H9 (cell line): ENCODE measurements at regions not wholly inside any gene's neighbourhood (a gene's known extent, or its start where the extent isn't known, plus 50 kb on each side); places are given as distances from the start of the nearest gene placed in this dataset.

Experiments
- DNase-seq: peaks from one replicate; pipeline ENCODE4 v3.0.0-alpha.2; 2017
- H2AFZ ChIP-seq: one replicate; pipeline ENCODE4 v1.6.1; 2013; ENCODE audit warnings: mild to moderate bottlenecking, low read length, control low read depth, moderate library complexity
- H2AK5ac ChIP-seq: 2 replicates; pipeline ENCODE4 v1.6.1; 2013; ENCODE audit warnings: low read length, control low read depth, mixed read lengths; ENCODE audit not compliant: insufficient read length
- H2BK120ac ChIP-seq: one replicate; pipeline ENCODE4 v1.6.1; 2013; ENCODE audit warnings: low read depth, mild to moderate bottlenecking, low read length, control low read depth, inconsistent platforms; ENCODE audit not compliant: poor library complexity, severe bottlenecking
- H2BK12ac ChIP-seq: 2 replicates; pipeline ENCODE4 v1.6.1; 2013; ENCODE audit warnings: low read length, control low read depth, mixed read lengths, low read depth; ENCODE audit not compliant: insufficient read length
- H2BK15ac ChIP-seq: 2 replicates; pipeline ENCODE4 v1.6.1; 2013; ENCODE audit warnings: low read depth, low read length, control low read depth
- H2BK20ac ChIP-seq: one replicate; pipeline ENCODE4 v1.6.1; 2013; ENCODE audit warnings: low read depth, mild to moderate bottlenecking, low read length, control low read depth, inconsistent platforms; ENCODE audit not compliant: poor library complexity, severe bottlenecking
- H2BK5ac ChIP-seq: 2 replicates; pipeline ENCODE4 v1.6.1; 2013; ENCODE audit warnings: low read length, control low read depth, mixed read lengths; ENCODE audit not compliant: insufficient read length
- H3K14ac ChIP-seq: 2 replicates; pipeline ENCODE4 v1.6.1; 2013; ENCODE audit warnings: low read length, control low read depth; ENCODE audit not compliant: insufficient read depth
- H3K18ac ChIP-seq: 2 replicates; pipeline ENCODE4 v1.6.1; 2013; ENCODE audit warnings: low read depth, mild to moderate bottlenecking, mixed read lengths, low read length, control low read depth; ENCODE audit not compliant: insufficient read length
- H3K23ac ChIP-seq: 2 replicates; pipeline ENCODE4 v1.6.1; 2013; ENCODE audit warnings: low read length, control low read depth, mixed read lengths, low read depth; ENCODE audit not compliant: insufficient read length
- H3K23me2 ChIP-seq: 2 replicates; pipeline ENCODE4 v1.6.1; 2013; ENCODE audit warnings: low read depth, mild to moderate bottlenecking, mixed read lengths, low read length, control low read depth; ENCODE audit not compliant: insufficient read length, poor library complexity, severe bottlenecking
- H3K27ac ChIP-seq: 2 replicates; pipeline ENCODE4 v1.5.1; 2013; ENCODE audit warnings: low read length, control low read depth, mixed read lengths, low read depth; ENCODE audit not compliant: insufficient read length
- H3K27me3 ChIP-seq: 2 replicates; pipeline ENCODE4 v1.6.1; 2013; ENCODE audit warnings: low read length, control low read depth, inconsistent platforms; ENCODE audit not compliant: insufficient read depth
- H3K4ac ChIP-seq: 2 replicates; pipeline ENCODE4 v1.6.1; 2013; ENCODE audit warnings: low read depth, mild to moderate bottlenecking, control low read depth, inconsistent platforms, low read length, moderate library complexity
- H3K4me1 ChIP-seq: 2 replicates; pipeline ENCODE4 v1.6.1; 2013; ENCODE audit warnings: low read length, control low read depth, inconsistent platforms; ENCODE audit not compliant: insufficient read depth
- H3K4me2 ChIP-seq: 2 replicates; pipeline ENCODE4 v1.6.1; 2013; ENCODE audit warnings: low read length, control low read depth, mixed read lengths; ENCODE audit not compliant: insufficient read length, insufficient read depth
- H3K56ac ChIP-seq: 2 replicates; pipeline ENCODE4 v1.6.1; 2013; ENCODE audit warnings: low read depth, mild to moderate bottlenecking, mixed read lengths, low read length, control low read depth; ENCODE audit not compliant: insufficient read length
- H3K79me1 ChIP-seq: 2 replicates; pipeline ENCODE4 v1.6.1; 2013; ENCODE audit warnings: low read depth, mild to moderate bottlenecking, moderate library complexity, low read length, control low read depth, inconsistent platforms; ENCODE audit not compliant: insufficient read depth, poor library complexity, severe bottlenecking
- H3K79me2 ChIP-seq: 2 replicates; pipeline ENCODE4 v1.6.1; 2013; ENCODE audit warnings: low read length, control low read depth, inconsistent platforms; ENCODE audit not compliant: insufficient read depth
- H3K9ac ChIP-seq: 2 replicates; pipeline ENCODE4 v1.6.1; 2013; ENCODE audit warnings: low read length, control low read depth, mixed read lengths; ENCODE audit not compliant: insufficient read length; ENCODE audit errors: extremely low read depth
- H3K9me3 ChIP-seq: one replicate; pipeline ENCODE4 v1.6.1; 2013; ENCODE audit warnings: low read depth, low read length, inconsistent platforms; ENCODE audit not compliant: control insufficient read depth
- H3T11ph ChIP-seq: one replicate; pipeline ENCODE4 v1.6.1; 2013; ENCODE audit warnings: mild to moderate bottlenecking, low read length, control low read depth, inconsistent platforms
- H4K20me1 ChIP-seq: one replicate; pipeline ENCODE4 v1.6.1; 2013; ENCODE audit not compliant: control insufficient read depth, insufficient read length, insufficient read depth
- H4K5ac ChIP-seq: 2 replicates; pipeline ENCODE4 v1.6.1; 2013; ENCODE audit warnings: low read depth, mild to moderate bottlenecking, mixed read lengths, low read length, control low read depth; ENCODE audit not compliant: insufficient read length
- H4K8ac ChIP-seq: replicated peaks from 2 replicates; pipeline ENCODE4 v1.6.1; 2013; ENCODE audit warnings: low read length, control low read depth, mixed read lengths, low read depth; ENCODE audit not compliant: insufficient read length
- H4K91ac ChIP-seq: 2 replicates; pipeline ENCODE4 v1.6.1; 2013; ENCODE audit warnings: low read depth, mild to moderate bottlenecking, moderate library complexity, mixed read lengths, low read length, control low read depth; ENCODE audit not compliant: insufficient read length
- H3K27ac Mint-ChIP-seq, 3 experiments: 2 replicates in 2 of 3; 3 replicates in 1 of 3; pipeline ENCODE4 v1.8.0; 2020 to 2021; ENCODE audit warnings: mixed read lengths in 3 of 3, mild to moderate bottlenecking in 1 of 3, moderate library complexity in 1 of 3
- H3K27me3 Mint-ChIP-seq: 2 replicates; pipeline ENCODE4 v1.8.0; 2021; ENCODE audit warnings: low read depth, mild to moderate bottlenecking, moderate library complexity, mixed read lengths
- H3K36me3 Mint-ChIP-seq, 3 experiments: 2 replicates in 2 of 3; 3 replicates in 1 of 3; pipeline ENCODE4 v1.8.0; 2020 to 2021; ENCODE audit warnings: low read depth in 3 of 3, mixed read lengths in 3 of 3; ENCODE audit not compliant: insufficient read depth in 1 of 3
- H3K4me1 Mint-ChIP-seq, 2 experiments: 2 replicates each; pipeline ENCODE4 v1.8.0; 2020; ENCODE audit warnings: mixed read lengths in 2 of 2
- H3K4me3 Mint-ChIP-seq, 2 experiments: 2 replicates in 1 of 2; 3 replicates in 1 of 2; pipeline ENCODE4 v1.8.0; 2020 to 2021; ENCODE audit warnings: mild to moderate bottlenecking in 2 of 2, mixed read lengths in 2 of 2, moderate library complexity in 1 of 2
- H3K9me3 Mint-ChIP-seq, 2 experiments: 2 replicates in 1 of 2; 3 replicates in 1 of 2; pipeline ENCODE4 v1.8.0; 2020; ENCODE audit warnings: mild to moderate bottlenecking in 2 of 2, mixed read lengths in 2 of 2, moderate library complexity in 1 of 2
- CTCF ChIP-seq: fragments of 200-600 bp; sonication (generic); conservative IDR thresholded peaks from 3 replicates; pipeline ENCODE4 v1.8.0; 2021; ENCODE audit warnings: antibody characterized with exemption, mild to moderate bottlenecking

- Histone ChIP-seq H2AK5ac (no peak overlapping the region), H3K23me2 (no peaks in the 10 kb centered on the region), H3K23ac (no peak overlapping the region), H3K18ac (no peak overlapping the region), H2BK120ac (no peak overlapping the region), H2BK15ac (no peak overlapping the region), H3K4me1 (no peaks in the 10 kb centered on the region), H3K27ac (no peak overlapping the region), H3K79me1 (no peaks in the 10 kb centered on the region), H2BK12ac (no peak overlapping the region), H4K8ac (no peak overlapping the region), H3K27me3 (no peaks in the 10 kb centered on the region), H4K91ac (no peak overlapping the region), H2BK20ac (no peak overlapping the region), H3K4ac (no peak overlapping the region), H3T11ph (no peak overlapping the region), H3K4me2 (no peak overlapping the region), H3K79me2 (no peaks in the 10 kb centered on the region), H2BK5ac (no peak overlapping the region), H3K14ac (no peak overlapping the region), H2AFZ (no peak overlapping the region), H3K56ac (no peak overlapping the region), H4K5ac (no peak overlapping the region), H3K9me3 (no peaks in the 10 kb centered on the region), H3K9ac (no peak overlapping the region), H4K20me1 (no peaks in the 10 kb centered on the region)
- no peak overlapping the region for H3K27ac Mint-ChIP-seq
- DNase-seq, result no peak
- no peak overlapping the region for H3K4me3 Mint-ChIP-seq
- TF ChIP-seq CTCF, result no peak
- H3K9me3 Mint-ChIP-seq, result peaks cover 31 to 42% of the 10 kb centered on the region in 2 experiments
- H3K4me1 Mint-ChIP-seq, result peaks cover 0 to under 1% of the 10 kb centered on the region in 2 experiments; a peak in 1 of 4 replicates
- peaks cover 3% of the 10 kb centered on the region; the same call in 1 of the 2 replicates for H3K27me3 Mint-ChIP-seq
- peaks cover 20 to 27% (median 25%) of the 10 kb centered on the region in 3 experiments for H3K36me3 Mint-ChIP-seq
These were observed 458.7 kb downstream of the NAF1 start for GRCh38 chr4:162707962-162708361.
